Femur (tissue), 1 donor: ENCODE measurements at regions not wholly inside any gene's neighbourhood (a gene's known extent, or its start where the extent isn't known, plus 50 kb on each side); places are given as distances from the start of the nearest gene placed in this dataset.

ENCODE experiments used
- DNase-seq: peaks from one replicate; pipeline ENCODE4 v3.0.0-alpha.2; 2017

- no peak for DNase-seq
Measured at GRCh38 chr17:33789658-33790057, 465.4 kb upstream of the CCL2 start.

GRCh38 chr17:33797181-33797580 is 457.9 kb upstream of the CCL2 start:
- no peak for DNase-seq

- DNase-seq, result no peak
Measured at GRCh38 chr17:33798308-33798707, 456.8 kb upstream of the CCL2 start.

GRCh38 chr17:33802349-33803198 is 452.5 kb upstream of the CCL2 start:
- DNase-seq, result no peak

- no peak for DNase-seq
Measured at GRCh38 chr17:33803199-33803685, 451.8 kb upstream of the CCL2 start.

DNA sequence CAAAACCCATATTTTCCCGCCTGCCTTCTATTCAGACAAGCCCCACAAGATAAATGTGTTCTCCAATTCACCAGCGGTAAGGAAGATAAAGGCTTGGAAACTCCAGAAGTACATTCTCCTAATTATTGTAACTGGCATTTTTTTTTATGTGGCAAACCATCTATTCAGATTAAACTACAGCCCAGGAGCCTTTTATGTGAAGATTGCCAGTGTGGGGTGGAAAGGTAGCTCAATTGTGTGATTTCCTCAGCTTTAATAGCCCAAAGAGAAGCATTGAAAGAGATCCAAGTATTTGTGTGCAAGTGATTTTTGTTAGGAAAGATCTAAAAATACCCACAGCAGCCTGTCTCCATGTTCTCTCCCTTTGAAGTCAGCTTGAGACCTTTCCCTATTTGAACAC is 451.4 kb upstream of the CCL2 start:
- no peak for DNase-seq

GRCh38 chr17:33804401-33804800 is 450.7 kb upstream of the CCL2 start:
- DNase-seq, result no peak

GRCh38 chr17:33806631-33807030 is 448.5 kb upstream of the CCL2 start:
- no peak for DNase-seq

DNA sequence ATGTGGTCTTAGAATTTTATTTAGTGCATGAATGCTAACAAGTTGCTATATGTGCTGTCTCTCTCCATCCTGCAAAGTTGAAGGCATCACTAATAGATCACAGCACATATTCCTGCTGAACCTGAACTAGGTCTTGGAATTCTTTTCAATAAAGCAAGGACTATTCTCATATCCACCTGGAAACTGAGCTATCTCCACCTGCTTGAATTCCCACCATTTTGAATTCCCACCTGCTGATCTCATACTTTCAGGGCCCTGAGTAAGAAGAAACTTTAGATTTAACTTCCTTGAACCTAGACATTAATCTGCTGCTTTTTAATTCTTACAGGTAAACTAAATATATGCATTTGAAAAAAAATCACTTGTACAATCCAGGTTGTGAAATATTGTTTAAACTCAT is 445.3 kb upstream of the CCL2 start:
- no peak for DNase-seq

GRCh38 chr17:33811004-33811760 is 443.9 kb upstream of the CCL2 start:
- no peak for DNase-seq

- DNase-seq, result no peak
Measured at GRCh38 chr17:33811984-33812577, 443.0 kb upstream of the CCL2 start.

- DNase-seq, result no peak
Measured at GRCh38 chr17:33814852-33815251, 440.2 kb upstream of the CCL2 start.

DNA sequence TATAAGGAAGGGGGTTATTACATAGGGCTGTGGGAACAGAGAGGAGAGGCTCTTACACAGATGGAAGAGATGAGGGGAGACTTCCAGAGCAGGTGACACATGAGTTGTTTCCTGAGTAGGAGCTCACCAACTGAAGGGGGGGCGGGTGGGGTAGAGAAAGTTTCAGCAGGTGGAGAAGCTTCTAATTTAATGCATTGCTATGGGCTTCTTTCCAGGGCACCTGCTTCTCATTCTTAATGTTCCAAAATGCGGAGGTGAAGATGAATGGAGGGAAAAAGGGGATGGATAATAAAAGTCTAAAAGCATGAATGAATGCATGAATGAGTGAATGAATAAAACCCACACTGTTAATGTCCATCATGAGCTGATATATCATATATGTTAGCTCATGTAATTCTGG is 439.0 kb upstream of the CCL2 start:
- DNase-seq, result no peak

GRCh38 chr17:33816842-33817617 is 438.1 kb upstream of the CCL2 start:
- DNase-seq, result no peak

GRCh38 chr17:33819539-33819938 is 435.5 kb upstream of the CCL2 start:
- DNase-seq, result no peak

- no peak for DNase-seq
Measured at GRCh38 chr17:33832262-33832661, 422.8 kb upstream of the CCL2 start.

- no peak for DNase-seq
Measured at GRCh38 chr17:33837281-33837680, 417.8 kb upstream of the CCL2 start.

GRCh38 chr17:33838281-33838680 is 416.8 kb upstream of the CCL2 start:
- DNase-seq, result no peak

DNA sequence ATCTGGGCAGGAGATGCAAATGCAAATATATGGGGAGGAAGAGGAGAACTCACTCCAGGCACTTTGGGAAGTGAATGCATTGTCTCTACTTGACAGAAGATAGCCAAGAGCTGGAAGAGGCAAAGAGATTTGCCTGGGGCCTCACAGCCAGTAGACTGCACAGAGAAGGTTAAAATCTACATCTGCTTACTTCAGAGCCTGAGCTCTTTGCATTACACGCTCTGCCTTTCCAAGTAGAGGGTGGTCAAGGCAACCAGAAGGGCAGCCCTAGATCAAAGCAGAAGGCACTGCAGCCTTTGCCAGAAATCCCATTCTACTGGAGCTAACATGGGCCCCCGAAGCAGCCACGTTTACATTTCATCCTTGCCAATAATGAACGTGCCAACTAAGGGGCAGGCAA is 407.2 kb upstream of the CCL2 start:
- DNase-seq, result no peak

DNA sequence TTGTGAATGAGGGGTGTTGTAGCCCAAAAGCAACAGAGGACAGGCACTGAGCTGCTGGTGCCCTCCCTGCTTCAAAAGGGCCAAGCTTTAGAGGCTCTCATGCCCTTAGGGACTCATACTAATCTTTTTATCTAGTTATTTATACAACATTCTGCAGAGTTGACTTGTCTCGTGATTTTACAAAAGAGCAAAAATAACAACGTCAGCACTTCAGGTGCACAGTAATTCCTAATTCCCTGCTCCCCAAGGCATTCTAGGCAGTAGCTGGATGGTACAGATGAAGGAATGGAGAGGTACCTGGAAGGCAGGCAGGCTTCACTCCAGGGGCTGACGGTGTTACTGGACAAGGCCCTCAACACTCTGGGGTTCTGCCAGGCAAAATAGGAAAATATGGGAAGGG is 406.7 kb upstream of the CCL2 start:
- DNase-seq, result no peak

DNA sequence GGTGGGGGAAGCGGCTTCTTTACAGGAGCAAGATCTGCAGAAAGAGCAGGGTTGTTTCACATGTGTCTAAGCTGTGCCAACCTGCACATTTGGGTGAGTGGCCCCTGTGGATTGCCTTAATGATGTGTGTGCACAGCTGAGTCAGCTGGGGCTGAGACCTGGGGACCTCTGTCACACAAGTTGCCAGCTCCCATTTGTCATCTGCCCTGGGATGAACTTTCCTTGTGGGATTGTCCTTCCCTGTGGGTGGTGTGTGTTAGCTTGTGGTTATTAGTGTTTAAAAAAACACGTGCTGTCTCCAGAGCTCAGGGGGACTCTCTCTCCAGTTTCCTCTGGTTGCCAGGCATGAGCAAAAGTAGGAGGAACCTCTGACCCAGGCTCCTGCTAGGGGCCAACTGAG is 400.5 kb upstream of the CCL2 start:
- DNase-seq, result no peak

DNA sequence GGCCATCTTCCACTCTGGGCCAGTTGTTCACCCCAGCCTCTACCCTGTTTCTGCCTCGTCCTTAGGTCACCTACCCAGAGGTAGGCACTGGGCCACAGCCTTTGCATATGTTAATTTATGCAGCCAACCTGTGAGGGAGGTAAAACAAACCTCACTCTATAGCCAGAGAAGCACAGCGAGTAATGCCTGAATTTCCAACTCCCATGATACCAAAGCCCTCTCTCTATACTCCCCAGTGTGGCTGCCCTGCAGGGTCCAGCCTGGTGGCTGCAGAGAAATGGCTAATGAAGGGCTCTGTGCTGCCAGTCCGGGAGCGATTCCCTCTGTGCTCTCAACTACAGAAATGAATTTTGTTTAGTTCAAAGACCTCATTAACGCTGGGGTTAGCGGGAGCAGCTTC is 397.0 kb upstream of the CCL2 start:
- DNase-seq, result no peak

DNA sequence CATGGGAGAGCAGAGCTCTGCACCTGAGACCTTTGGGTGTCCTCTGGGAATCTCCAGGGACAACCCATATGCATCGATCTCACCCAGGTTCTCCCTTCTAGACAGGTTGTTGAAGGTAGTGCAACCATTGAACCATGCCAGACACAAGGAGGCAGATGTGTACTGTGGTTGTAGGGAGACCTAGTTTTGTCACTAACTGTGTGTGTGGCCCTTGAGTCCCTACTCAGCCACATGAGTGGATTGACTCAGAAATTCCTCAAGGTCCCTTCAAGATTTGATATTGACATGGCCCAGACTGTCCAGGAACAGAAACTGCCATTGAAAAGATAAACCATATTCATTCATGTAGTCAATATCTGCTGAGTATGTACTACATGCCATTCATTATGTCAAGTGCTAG is 396.4 kb upstream of the CCL2 start:
- DNase-seq, result no peak
